Heart left ventricle (tissue), 16 donors: ENCODE measurements at regions not wholly inside any gene's neighbourhood (a gene's known extent, or its start where the extent isn't known, plus 50 kb on each side); places are given as distances from the start of the nearest gene placed in this dataset.

Source experiments
- ATAC-seq, 4 donors: fragments of 200-7000 bp; cut with Tn5 transposase; one replicate each; pipeline ENCODE4 v1.9.1; 2020 to 2022; ENCODE audit warnings: moderate library complexity in 4 of 4, mild to moderate bottlenecking in 3 of 4, moderate number of reproducible peaks in 1 of 4
- DNase-seq, 5 donors: peaks; one replicate each; pipeline ENCODE4 v3.0.0-alpha.2; 2020
- H3K27ac ChIP-seq, 12 donors: fragments of 200-600 bp; sonication (generic) in 4 of 12; one replicate each; pipeline versions ENCODE4 v1.5.0 to v1.8.0; 2016 to 2022; ENCODE audit warnings: mild to moderate bottlenecking in 2 of 12
- H3K27me3 ChIP-seq, 9 donors: fragments of 200-600 bp; sonication (generic) in 2 of 9; one replicate each; pipeline versions ENCODE4 v1.5.1 to v1.8.0; 2016 to 2022; ENCODE audit warnings: mild to moderate bottlenecking in 3 of 9
- H3K36me3 ChIP-seq, 9 donors: fragments of 200-600 bp; sonication (generic) in 2 of 9; one replicate each; pipeline versions ENCODE4 v1.5.0 to v1.8.0; 2018 to 2022; ENCODE audit warnings: mild to moderate bottlenecking in 2 of 9
- H3K4me1 ChIP-seq, 12 donors: fragments of 200-600 bp; sonication (generic) in 4 of 12; one replicate each; pipeline versions ENCODE4 v1.5.0 to v1.8.0; 2016 to 2022; ENCODE audit warnings: mild to moderate bottlenecking in 3 of 12
- H3K4me3 ChIP-seq, 12 donors: fragments of 200-600 bp; sonication (generic) in 4 of 12; one replicate each; pipeline versions ENCODE4 v1.5.0 to v1.8.0; 2017 to 2022; ENCODE audit warnings: mild to moderate bottlenecking in 9 of 12, moderate library complexity in 4 of 12
- H3K9me3 ChIP-seq, 12 donors: fragments of 200-600 bp; sonication (generic) in 4 of 12; one replicate each; pipeline versions ENCODE4 v1.5.0 to v1.8.0; 2016 to 2022; ENCODE audit warnings: mild to moderate bottlenecking in 1 of 12
- CTCF ChIP-seq, 12 donors: fragments of 200-600 bp; sonication (generic) in 4 of 12; IDR thresholded peaks; one replicate each; pipeline versions ENCODE4 v1.5.0 to v1.8.0; 2018 to 2022; ENCODE audit warnings: antibody characterized with exemption in 12 of 12, mild to moderate bottlenecking in 5 of 12
- POLR2A ChIP-seq, 2 donors: fragments of 450-650 bp; IDR thresholded peaks; one replicate each; pipeline ENCODE4 v1.6.1; 2017; ENCODE audit warnings: antibody characterized with exemption in 2 of 2, mild to moderate bottlenecking in 2 of 2, moderate library complexity in 2 of 2
- WGBS, 4 donors: extraction: QIAGEN DNeasy Blood & Tissue Kit in 2 of 4; methylation state at CpG; one replicate each; pipeline versions ENCODE4 v1.1.5 to v1.1.7; 2013 to 2018; 5-methylcytosine and 5-hydroxymethylcytosine counted together
- intact Hi-C, 10 donors: fragments of 100-400 bp; cut with DNase I; formaldehyde crosslinking; loops; one replicate each; pipeline versions ENCODE4 v1.11.1 to v1.14.2; 2022
- donor health status: ischemic (EF 13 %, LVEDD 7.1; RV severe dilation, severe dysfunction).
- donor health status: healthy with polysubstance abuse.
- donor health status: DM: no; HTN: yes; CAD: no.
- donor health status: DM: no; HTN: no; CAD: no.
- donor health status: ischemic (EF 25% LVEDD 6.9; RV normal size, moderate dysfunction).
- donor health status: ischemic (EF 25% LVEDD 5.7; RV mildly dilated, moderate dysfunction).
- donor health status: healthy.
- donor health status: DM: yes; HTN: yes; CAD: no.
- donor health status: ischemic (EF 35%, LVEDD 5.7; RV mildly dilated, moderate dysfunction).
- donor health status: nonischemic (EF 11% LVEDD 7.7; RV severe dilation, severe dysfunction).
- donor health status: DM: yes; HTN: yes; CAD: no.
- donor health status: PGD.
- donor health status: ischemic (EF 29% LVEDD 5.4; RV normal size, mild dysfunction).
- donor health status: nonischemic (EF 23%, LVEDD 6.1; RV moderate dilation, normal function).

GRCh38 chr1:80369780-80370179 lies 1363.2 kb upstream of the ADGRL4 start:
- Histone ChIP-seq H3K4me1 (no peaks in the 10 kb centered on the region), H3K36me3 (no peaks in the 10 kb centered on the region), H3K9me3 (no peaks in the 10 kb centered on the region), H3K4me3 (no peak overlapping the region), H3K27ac (no peak overlapping the region), H3K27me3 (no peaks in the 10 kb centered on the region)
- 84 to 90% (median 87%) methylated on average over 3 of the region's 3 CpGs for WGBS, 4 donors
- intact Hi-C loops = no loop called here
- ATAC-seq = no peak
- no peak for DNase-seq
- no peak for TF ChIP-seq POLR2A (IDR thresholded peaks at IDR 0.05)
- no peak for TF ChIP-seq CTCF (IDR thresholded peaks at IDR 0.05)

DNA sequence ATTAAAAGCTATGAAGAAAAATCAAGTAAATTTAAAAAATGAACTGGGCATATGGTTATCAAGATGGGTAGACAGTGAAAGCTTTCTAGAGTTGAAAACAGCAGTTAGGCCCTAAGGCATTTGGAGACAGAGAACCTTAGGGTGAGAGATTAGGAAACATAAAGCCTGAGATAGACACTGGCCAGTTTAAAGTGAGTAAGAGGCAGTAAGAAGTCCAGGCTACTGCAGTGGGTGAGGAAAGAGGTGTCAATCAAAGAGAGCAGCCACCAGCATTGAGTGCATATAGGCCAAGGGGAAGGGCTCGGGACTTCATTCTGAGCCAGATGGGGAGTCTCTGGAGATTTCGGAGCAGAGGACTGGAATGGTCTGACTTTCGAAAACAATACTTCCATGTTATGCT lies 1360.5 kb upstream of the ADGRL4 start:
- Histone ChIP-seq H3K27ac (no peak overlapping the region), H3K27me3 (no peaks in the 10 kb centered on the region), H3K9me3 (no peaks in the 10 kb centered on the region), H3K4me3 (no peak overlapping the region), H3K4me1 (no peaks in the 10 kb centered on the region), H3K36me3 (no peaks in the 10 kb centered on the region)
- DNase-seq = no peak
- TF ChIP-seq POLR2A (IDR thresholded peaks at IDR 0.05) = no peak
- no peak for TF ChIP-seq CTCF (IDR thresholded peaks at IDR 0.05)
- ATAC-seq = no peak
- 62 to 79% (median 68%) methylated on average over 3 of the region's 3 CpGs for WGBS, 4 donors
- intact Hi-C loops = no loop called here

GRCh38 chr1:80365359-80366021 lies 1359.0 kb upstream of the ADGRL4 start:
- no peak for DNase-seq
- intact Hi-C loops = no loop called here
- Histone ChIP-seq H3K4me1 (no peaks in the 10 kb centered on the region), H3K27ac (no peak overlapping the region), H3K4me3 (no peak overlapping the region), H3K36me3 (no peaks in the 10 kb centered on the region), H3K9me3 (no peaks in the 10 kb centered on the region), H3K27me3 (no peaks in the 10 kb centered on the region)
- 84 to 91% (median 87%) methylated on average over 5 of the region's 5 CpGs for WGBS, 4 donors
- no peak for ATAC-seq
- no peak for TF ChIP-seq POLR2A (IDR thresholded peaks at IDR 0.05)
- no peak for TF ChIP-seq CTCF (IDR thresholded peaks at IDR 0.05)

GRCh38 chr1:80363689-80364475 lies 1357.4 kb upstream of the ADGRL4 start:
- TF ChIP-seq CTCF (IDR thresholded peaks at IDR 0.05) (no peak), POLR2A (IDR thresholded peaks at IDR 0.05) (no peak)
- no peak for ATAC-seq
- intact Hi-C loops = no loop called here
- H3K36me3 ChIP-seq = no peaks in the 10 kb centered on the region
- DNase-seq = no peak
- H3K4me1 ChIP-seq = no peaks in the 10 kb centered on the region
- no peaks in the 10 kb centered on the region for H3K9me3 ChIP-seq
- no peaks in the 10 kb centered on the region for H3K27me3 ChIP-seq
- H3K4me3 ChIP-seq = no peak overlapping the region
- 90 to 96% (median 93%) methylated on average over 5 of the region's 5 CpGs for WGBS, 4 donors
- H3K27ac ChIP-seq = no peak overlapping the region
